ENCODE measurements at regions not wholly inside any gene's neighbourhood (a gene's known extent, or its start where the extent isn't known, plus 50 kb on each side); places are given as distances from the start of the nearest gene placed in this dataset.

- Histone ChIP-seq H3K4me2 (replicated peaks; ENCODE audit: low read depth, low read length, poor library complexity, severe bottlenecking) (no peak overlapping the region), H3K4me3 (ENCODE audit: control extremely low read depth in 1 of 5, extremely low read depth in 1 of 5, insufficient read depth in 1 of 5, low read depth in 2 of 5, low read length in 4 of 5) (no peak overlapping the region), H3K9ac (ENCODE audit: low read length) (no peak overlapping the region), H3K4me1 (ENCODE audit: control insufficient read depth in 2 of 2, insufficient read depth in 2 of 2, low read length in 2 of 2) (no peaks in the 10 kb centered on the region), H3K27me3 (replicated peaks in 1 of 4; ENCODE audit: control extremely low read depth in 1 of 4, control insufficient read depth in 3 of 4, insufficient read depth in 4 of 4, low read length in 3 of 4) (no peaks in the 10 kb centered on the region), H3K36me3 (replicated peaks in 1 of 2; ENCODE audit: control extremely low read depth in 1 of 2, control insufficient read depth in 1 of 2, extremely low read depth in 1 of 2, insufficient read depth in 2 of 2, low read length in 1 of 2) (no peaks in the 10 kb centered on the region), H2AFZ (ENCODE audit: insufficient read depth, low read depth, low read length, poor library complexity, severe bottlenecking) (no peak overlapping the region), H3K9me3 (ENCODE audit: control extremely low read depth in 1 of 3, control insufficient read depth in 2 of 3, insufficient read depth in 1 of 3, low read length in 2 of 3) (no peaks in the 10 kb centered on the region), H4K20me1 (ENCODE audit: control insufficient read depth, insufficient read depth, low read length, poor library complexity, severe bottlenecking) (no peaks in the 10 kb centered on the region), H3K27ac (ENCODE audit: low read length in 2 of 2) (no peak overlapping the region), H3K79me2 (ENCODE audit: control insufficient read depth, insufficient read depth, low read length) (no peaks in the 10 kb centered on the region)
- ATAC-seq (ENCODE audit: low read depth) (no peak), DNase-seq (no peak)
- no peak overlapping the region for H3K27ac Mint-ChIP-seq
- CTCF ChIA-PET = no interaction called here
- POLR2A ChIA-PET = no interaction called here
- WGBS (ENCODE audit: insufficient coverage) = 65% methylated on average over 4 of the region's 8 CpGs
- H3K27me3 Mint-ChIP-seq = no peaks in the 10 kb centered on the region
- TF ChIP-seq CTCF (IDR thresholded peaks at IDR 0.05) (no peak), EZH2 (IDR thresholded peaks at IDR 0.05; ENCODE audit: borderline replicate concordance, insufficient read depth, low read depth, low read length, poor library complexity, severe bottlenecking) (no peak)
- no peaks in the 10 kb centered on the region for H3K4me1 Mint-ChIP-seq
- intact Hi-C loops (cut with micrococcal nuclease) = no loop called here
- no peaks in the 10 kb centered on the region for H3K9me3 Mint-ChIP-seq (ENCODE audit: insufficient read depth)
- no peak overlapping the region for H3K4me3 Mint-ChIP-seq
Observed at GRCh38 chr5:166178411-166179080, 2112.9 kb upstream of the WWC1 start.

DNA sequence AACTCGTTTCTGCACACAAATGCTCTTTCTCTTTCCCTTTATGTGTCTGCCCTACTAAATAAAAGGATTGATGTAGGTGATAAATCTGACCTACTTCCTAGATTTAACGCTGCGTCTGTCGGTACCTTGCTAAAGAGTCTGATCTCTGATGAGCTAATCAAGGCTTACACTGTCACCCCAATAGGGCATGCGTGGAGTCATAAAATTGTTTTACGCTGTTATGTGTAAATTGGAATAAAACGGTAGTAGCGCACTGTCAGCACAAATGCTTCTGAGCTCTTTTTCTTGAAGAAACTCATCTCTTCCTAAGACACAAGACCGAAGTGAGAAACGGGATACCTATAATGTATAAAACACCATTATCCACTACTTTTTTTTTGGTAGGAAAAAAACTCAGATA is 2106.3 kb upstream of the WWC1 start:
- Histone ChIP-seq H3K27ac (ENCODE audit: low read length in 2 of 2) (no peak overlapping the region), H3K27me3 (replicated peaks in 1 of 4; ENCODE audit: control extremely low read depth in 1 of 4, control insufficient read depth in 3 of 4, insufficient read depth in 4 of 4, low read length in 3 of 4) (no peaks in the 10 kb centered on the region), H3K36me3 (replicated peaks in 1 of 2; ENCODE audit: control extremely low read depth in 1 of 2, control insufficient read depth in 1 of 2, extremely low read depth in 1 of 2, insufficient read depth in 2 of 2, low read length in 1 of 2) (no peaks in the 10 kb centered on the region), H2AFZ (ENCODE audit: insufficient read depth, low read depth, low read length, poor library complexity, severe bottlenecking) (no peak overlapping the region), H3K9ac (ENCODE audit: low read length) (no peak overlapping the region), H3K4me3 (ENCODE audit: control extremely low read depth in 1 of 5, extremely low read depth in 1 of 5, insufficient read depth in 1 of 5, low read depth in 2 of 5, low read length in 4 of 5) (no peak overlapping the region), H3K4me1 (ENCODE audit: control insufficient read depth in 2 of 2, insufficient read depth in 2 of 2, low read length in 2 of 2) (no peaks in the 10 kb centered on the region), H3K79me2 (ENCODE audit: control insufficient read depth, insufficient read depth, low read length) (no peaks in the 10 kb centered on the region), H3K4me2 (replicated peaks; ENCODE audit: low read depth, low read length, poor library complexity, severe bottlenecking) (no peak overlapping the region), H3K9me3 (ENCODE audit: control extremely low read depth in 1 of 3, control insufficient read depth in 2 of 3, insufficient read depth in 1 of 3, low read length in 2 of 3) (peaks cover 0 to 2% (median 0%) of the 10 kb centered on the region in 3 donors), H4K20me1 (ENCODE audit: control insufficient read depth, insufficient read depth, low read length, poor library complexity, severe bottlenecking) (no peaks in the 10 kb centered on the region)
- DNase-seq (no peak), ATAC-seq (ENCODE audit: low read depth) (no peak)
- intact Hi-C loops (cut with micrococcal nuclease) = no loop called here
- Mint-ChIP-seq H3K27me3 (no peaks in the 10 kb centered on the region), H3K9me3 (ENCODE audit: insufficient read depth) (peaks cover 3% of the 10 kb centered on the region), H3K4me3 (no peak overlapping the region), H3K4me1 (no peaks in the 10 kb centered on the region), H3K27ac (no peak overlapping the region)
- WGBS (ENCODE audit: insufficient coverage) = no CpG with 5 or more reads among the region's 10 CpGs
- CTCF ChIA-PET = no interaction called here
- TF ChIP-seq EZH2 (IDR thresholded peaks at IDR 0.05; ENCODE audit: borderline replicate concordance, insufficient read depth, low read depth, low read length, poor library complexity, severe bottlenecking) (no peak), CTCF (IDR thresholded peaks at IDR 0.05) (no peak)
- POLR2A ChIA-PET = no interaction called here
